IMR-90 (cell line): ENCODE measurements at regions not wholly inside any gene's neighbourhood (a gene's known extent, or its start where the extent isn't known, plus 50 kb on each side); places are given as distances from the start of the nearest gene placed in this dataset.

ENCODE experiments used
- ATAC-seq: fragments of 200-7000 bp; cut with Tn5 transposase; 2 replicates; pipeline ENCODE4 v1.9.1; 2020; ENCODE audit warnings: low read depth, mild to moderate bottlenecking, moderate library complexity
- BruUV-seq: library from RNA; stranded (reverse); fragments of 400-500 nt; replicated peaks from 2 replicates; lab custom pipeline; 2021; lab: Mats Ljungman, UMichigan
- CTCF ChIA-PET: fragments of 300-600 bp; formaldehyde crosslinking; extraction: SDS; loops from one replicate; lab custom pipeline; 2021; ENCODE audit warnings: antibody characterized with exemption; lab: Yijun Ruan, JAX
- POLR2A ChIA-PET: fragments of 300-600 bp; sonication (Branson Sonifier 250); formaldehyde crosslinking; loops from one replicate; lab custom pipeline; 2022; ENCODE audit warnings: antibody characterized with exemption; ENCODE audit not compliant: unreplicated experiment; lab: Charles Lee
- DNase-seq: peaks from one replicate; pipeline ENCODE4 v3.0.0; 2013
- H2AFZ ChIP-seq: replicated peaks from 2 replicates; pipeline ENCODE3; 2013; ENCODE audit warnings: low read length, mild to moderate bottlenecking; ENCODE audit not compliant: poor library complexity
- H2AK5ac ChIP-seq: 2 replicates; pipeline ENCODE4 v1.6.1; 2013; ENCODE audit warnings: low read depth, low read length, inconsistent platforms
- H2AK9ac ChIP-seq: replicated peaks from 2 replicates; pipeline ENCODE3; 2013; ENCODE audit warnings: mild to moderate bottlenecking, low read depth, low read length, moderate library complexity; ENCODE audit not compliant: poor library complexity
- H2BK120ac ChIP-seq: 2 replicates; pipeline ENCODE4 v1.6.1; 2013; ENCODE audit warnings: low read depth, low read length, inconsistent platforms
- H2BK15ac ChIP-seq: 3 replicates; pipeline ENCODE4 v1.6.1; 2013; ENCODE audit warnings: low read depth, low read length, inconsistent platforms
- H2BK20ac ChIP-seq: 2 replicates; pipeline ENCODE4 v1.6.1; 2013; ENCODE audit warnings: low read depth, mild to moderate bottlenecking, inconsistent platforms, low read length, moderate library complexity
- H2BK5ac ChIP-seq: 2 replicates; pipeline ENCODE4 v1.6.1; 2013; ENCODE audit warnings: mild to moderate bottlenecking, low read depth, low read length, inconsistent platforms; ENCODE audit not compliant: poor library complexity, severe bottlenecking
- H3K14ac ChIP-seq: replicated peaks from 2 replicates; pipeline ENCODE4 v1.6.1; 2013; ENCODE audit warnings: low read depth, low read length, inconsistent platforms
- H3K18ac ChIP-seq: 2 replicates; pipeline ENCODE4 v1.6.1; 2013; ENCODE audit warnings: low read depth, low read length, control low read depth
- H3K23ac ChIP-seq: 2 replicates; pipeline ENCODE4 v1.6.1; 2013; ENCODE audit warnings: low read depth, low read length, inconsistent platforms
- H3K27ac ChIP-seq: 2 replicates; pipeline ENCODE4 v1.5.1; 2013; ENCODE audit warnings: mild to moderate bottlenecking, control low read depth, low read length; ENCODE audit not compliant: insufficient read depth
- H3K27me3 ChIP-seq: 2 replicates; pipeline ENCODE4 v1.6.1; 2013; ENCODE audit warnings: low read length; ENCODE audit not compliant: control insufficient read depth, insufficient read depth
- H3K36me3 ChIP-seq: 2 replicates; pipeline ENCODE4 v1.6.1; 2013; ENCODE audit warnings: low read length, mixed read lengths; ENCODE audit not compliant: control insufficient read depth, insufficient read depth
- H3K4ac ChIP-seq: 2 replicates; pipeline ENCODE4 v1.6.1; 2013; ENCODE audit warnings: low read depth, low read length, inconsistent platforms
- H3K4me1 ChIP-seq: 2 replicates; pipeline ENCODE4 v1.6.1; 2013; ENCODE audit warnings: low read length, mixed read lengths; ENCODE audit not compliant: control insufficient read depth, insufficient read depth
- H3K4me2 ChIP-seq: 2 replicates; pipeline ENCODE4 v1.6.1; 2013; ENCODE audit warnings: low read depth, mild to moderate bottlenecking, control low read depth, low read length, moderate library complexity
- H3K4me3 ChIP-seq: 2 replicates; pipeline ENCODE4 v1.5.1; 2013; ENCODE audit warnings: low read depth, mild to moderate bottlenecking, control low read depth, low read length, moderate library complexity; ENCODE audit not compliant: insufficient read depth
- H3K56ac ChIP-seq: 2 replicates; pipeline ENCODE4 v1.6.1; 2013; ENCODE audit warnings: low read length, inconsistent platforms; ENCODE audit not compliant: insufficient read depth; ENCODE audit errors: extremely low read depth
- H3K79me1 ChIP-seq, 2 experiments: 2 replicates each; pipeline ENCODE4 v1.6.1; 2013; ENCODE audit warnings: low read length in 2 of 2, inconsistent platforms in 1 of 2, low read depth in 1 of 2
- H3K9ac ChIP-seq: 2 replicates; pipeline ENCODE4 v1.6.1; 2013; ENCODE audit warnings: low read depth, low read length, control low read depth
- H3K9me1 ChIP-seq: 2 replicates; pipeline ENCODE4 v1.6.1; 2013; ENCODE audit warnings: low read length, inconsistent platforms; ENCODE audit not compliant: insufficient read depth
- H3K9me3 ChIP-seq: 2 replicates; pipeline ENCODE4 v1.6.1; 2013; ENCODE audit warnings: low read length; ENCODE audit not compliant: control insufficient read depth, insufficient read depth
- H4K20me1 ChIP-seq: 2 replicates; pipeline ENCODE4 v1.6.1; 2013; ENCODE audit warnings: low read length, inconsistent platforms; ENCODE audit not compliant: insufficient read depth
- H4K5ac ChIP-seq: 2 replicates; pipeline ENCODE4 v1.6.1; 2013; ENCODE audit warnings: mild to moderate bottlenecking, low read depth, low read length, control low read depth
- H4K8ac ChIP-seq, 2 experiments: 2 replicates each; pipeline ENCODE4 v1.6.1; 2013; ENCODE audit warnings: low read depth in 2 of 2, low read length in 2 of 2, control low read depth in 1 of 2, inconsistent platforms in 1 of 2
- H4K91ac ChIP-seq: 2 replicates; pipeline ENCODE4 v1.6.1; 2013; ENCODE audit warnings: low read depth, low read length, inconsistent platforms; ENCODE audit not compliant: insufficient read depth
- CEBPB ChIP-seq: IDR thresholded peaks from 2 replicates; pipeline ENCODE4 v1.6.1; 2012; ENCODE audit warnings: low read depth, low read length, improper control_type of control experiment
- ELK1 ChIP-seq: fragments of 150-350 bp; IDR thresholded peaks from 2 replicates; pipeline ENCODE4 v1.6.1; 2016; ENCODE audit warnings: low read depth, mild to moderate bottlenecking, low read length, moderate library complexity, borderline replicate concordance
- FOS ChIP-seq: fragments of 150-350 bp; IDR thresholded peaks from 2 replicates; pipeline ENCODE4 v1.6.1; 2016; ENCODE audit warnings: low read depth, low read length
- MAFK ChIP-seq: IDR thresholded peaks from 2 replicates; pipeline ENCODE4 v1.6.1; 2012; ENCODE audit warnings: low read depth, low read length, improper control_type of control experiment
- MAZ ChIP-seq: IDR thresholded peaks from 2 replicates; pipeline ENCODE4 v1.6.1; 2012; ENCODE audit warnings: low read depth, mild to moderate bottlenecking, low read length, improper control_type of control experiment, moderate library complexity, borderline replicate concordance
- RFX5 ChIP-seq: IDR thresholded peaks from 2 replicates; pipeline ENCODE4 v1.8.0; 2012; ENCODE audit warnings: low read depth, mild to moderate bottlenecking, low read length, moderate library complexity
- WGBS, 2 experiments: methylation state at CpG; one replicate each; pipeline versions ENCODE4 v1.1.5 to v1.1.7; 2013; ENCODE audit warnings: missing lambda C conversion rate in 2 of 2; ENCODE audit not compliant: insufficient read length in 1 of 2; ENCODE audit errors: extremely low coverage in 2 of 2; 5-methylcytosine and 5-hydroxymethylcytosine counted together
- dilution Hi-C: fragments of 300-500 bp; cut with HindIII; formaldehyde crosslinking; loops from one replicate; pipeline ENCODE4 v1.14.3; 2018; ENCODE audit warnings: low sequenced_read_pairs; ENCODE audit not compliant: unreplicated experiment
- in situ Hi-C: fragments of 300-500 bp; cut with MboI; formaldehyde crosslinking; loops from 3 replicates; pipeline ENCODE4 v1.14.3; 2019; ENCODE audit warnings: low sequenced_read_pairs, inconsistent platforms, mixed read lengths
- intact Hi-C: fragments of 100-400 bp; cut with micrococcal nuclease; formaldehyde crosslinking; loops from 2 replicates; pipeline ENCODE4 v1.10.0; 2022

GRCh38 chr5:163887854-163888253, 382.4 kb downstream of the MAT2B start:
- H4K8ac ChIP-seq: no peak overlapping the region
- H3K9me1 ChIP-seq: no peaks in the 10 kb centered on the region
- no peak overlapping the region for H2BK20ac ChIP-seq
- no peak overlapping the region for H3K23ac ChIP-seq
- no peaks in the 10 kb centered on the region for H3K9me3 ChIP-seq
- no peaks in the 10 kb centered on the region for H3K79me1 ChIP-seq
- no peak overlapping the region for H3K56ac ChIP-seq
- DNase-seq: no peak
- WGBS, 2 experiments: no CpG with 5 or more reads among the region's 2 CpGs
- no peak overlapping the region for H2BK120ac ChIP-seq
- H3K4me3 ChIP-seq: no peak overlapping the region
- no peak overlapping the region for H3K9ac ChIP-seq
- H4K91ac ChIP-seq: no peak overlapping the region
- H3K36me3 ChIP-seq: no peaks in the 10 kb centered on the region
- TF ChIP-seq FOS (no peak), MAZ (no peak), MAFK (no peak), ELK1 (no peak), RFX5 (no peak), CEBPB (no peak)
- H3K27ac ChIP-seq: no peak overlapping the region
- POLR2A ChIA-PET: no interaction called here
- H2AFZ ChIP-seq: no peak overlapping the region
- no peaks in the 10 kb centered on the region for H3K27me3 ChIP-seq
- in situ Hi-C loops (no loop called here), intact Hi-C loops (no loop called here), dilution Hi-C loops (no loop called here)
- H3K18ac ChIP-seq: no peak overlapping the region
- no peak overlapping the region for H3K4ac ChIP-seq
- no peak overlapping the region for H3K4me2 ChIP-seq
- no peak overlapping the region for H3K14ac ChIP-seq
- CTCF ChIA-PET: no interaction called here
- H3K4me1 ChIP-seq: peaks cover 8% of the 10 kb centered on the region; the same call in 1 of the 2 replicates
- H4K5ac ChIP-seq: no peak overlapping the region; the same call in 1 of the 2 replicates
- no peak for ATAC-seq
- no peak overlapping the region for H2BK15ac ChIP-seq
- no TSS peak for BruUV-seq
- no peak overlapping the region for H2AK5ac ChIP-seq
- H4K20me1 ChIP-seq: no peaks in the 10 kb centered on the region
- no peak overlapping the region for H2AK9ac ChIP-seq
- H2BK5ac ChIP-seq: no peak overlapping the region
